CD4-positive, alpha-beta T cell (primary cell): ENCODE measurements at regions not wholly inside any gene's neighbourhood (a gene's known extent, or its start where the extent isn't known, plus 50 kb on each side); places are given as distances from the start of the nearest gene placed in this dataset.

ENCODE experiments used
- ATAC-seq: fragments of 200-7000 bp; cut with Tn5 transposase; one replicate; pipeline ENCODE4 v1.10.0; 2022; ENCODE audit warnings: mild to moderate bottlenecking; ENCODE audit not compliant: poor library complexity
- CTCF ChIA-PET: fragments of 350-600 bp; sonication (Branson Sonifier 250); formaldehyde crosslinking; loops from one replicate; lab custom pipeline; 2021; ENCODE audit warnings: antibody characterized with exemption, inconsistent platforms; lab: Charles Lee
- POLR2A ChIA-PET: fragments of 350-600 bp; sonication (Branson Sonifier 250); formaldehyde crosslinking; loops from one replicate; lab custom pipeline; 2021; ENCODE audit warnings: antibody characterized with exemption, inconsistent platforms; lab: Charles Lee
- DNase-seq, 14 experiments: peaks; one replicate each; pipeline ENCODE4 v3.0.0-alpha.2; 2013 to 2020; ENCODE audit warnings: mixed read lengths in 2 of 14
- H3K27ac ChIP-seq, 2 donors: one replicate each; pipeline versions ENCODE4 v1.5.1 to v1.7.0; 2013; ENCODE audit warnings: low read length in 2 of 2, low read depth in 1 of 2, mild to moderate bottlenecking in 1 of 2
- H3K27me3 ChIP-seq, 2 experiments: 1 replicate in 1 of 2; 2 replicates in 1 of 2; pipeline versions ENCODE4 v1.6.1 to v1.7.0; 2013; ENCODE audit warnings: low read length in 2 of 2, control low read depth in 1 of 2, mild to moderate bottlenecking in 1 of 2, moderate library complexity in 1 of 2; ENCODE audit not compliant: insufficient read depth in 2 of 2, control insufficient read depth in 1 of 2
- H3K36me3 ChIP-seq: one replicate; pipeline ENCODE4 v1.6.1; 2013; ENCODE audit warnings: low read length, control low read depth; ENCODE audit not compliant: insufficient read depth
- H3K4me1 ChIP-seq: one replicate; pipeline ENCODE4 v1.6.1; 2013; ENCODE audit warnings: low read length, control low read depth; ENCODE audit not compliant: insufficient read depth
- H3K4me3 ChIP-seq: one replicate; pipeline ENCODE4 v1.5.1; 2013; ENCODE audit warnings: mild to moderate bottlenecking, low read length, moderate library complexity
- H3K9me3 ChIP-seq, 2 experiments: 1 replicate in 1 of 2; 2 replicates in 1 of 2; pipeline versions ENCODE4 v1.6.1 to v1.7.0; 2013; ENCODE audit warnings: low read length in 2 of 2, mild to moderate bottlenecking in 2 of 2, control low read depth in 1 of 2, moderate library complexity in 1 of 2; ENCODE audit not compliant: control insufficient read depth in 1 of 2, insufficient read depth in 1 of 2
- H3K27ac Mint-ChIP-seq: one replicate; pipeline ENCODE4 v1.8.0; 2020; ENCODE audit warnings: mixed read lengths
- H3K27me3 Mint-ChIP-seq: one replicate; pipeline ENCODE4 v1.8.0; 2021; ENCODE audit warnings: mixed read lengths
- H3K36me3 Mint-ChIP-seq: one replicate; pipeline ENCODE4 v1.8.0; 2021; ENCODE audit warnings: low read depth, mixed read lengths
- H3K4me1 Mint-ChIP-seq: one replicate; pipeline ENCODE4 v1.8.0; 2021; ENCODE audit warnings: low read depth, mixed read lengths
- H3K4me3 Mint-ChIP-seq: one replicate; pipeline ENCODE4 v1.8.0; 2020; ENCODE audit warnings: mild to moderate bottlenecking, mixed read lengths
- H3K9me3 Mint-ChIP-seq: one replicate; pipeline ENCODE4 v1.8.0; 2020; ENCODE audit warnings: mixed read lengths
- CTCF ChIP-seq: fragments of 200-600 bp; IDR thresholded peaks from one replicate; pipeline ENCODE4 v1.8.0; 2022; ENCODE audit warnings: antibody characterized with exemption, mild to moderate bottlenecking
- intact Hi-C, 2 experiments: fragments of 100-400 bp; cut with DNase I in 1 of 2; cut with micrococcal nuclease in 1 of 2; formaldehyde crosslinking; loops; one replicate each; pipeline versions ENCODE4 v1.15.1 to v1.9.0; 2023 to 2025; cut with DNase I, micrococcal nuclease

GRCh38 chr3:5445676-5446201 lies 258.2 kb downstream of the EDEM1 start:
- Histone ChIP-seq H3K36me3 (no peaks in the 10 kb centered on the region), H3K27me3 (no peaks in the 10 kb centered on the region), H3K4me1 (no peaks in the 10 kb centered on the region), H3K9me3 (no peaks in the 10 kb centered on the region), H3K4me3 (no peak overlapping the region), H3K27ac (no peak overlapping the region)
- ATAC-seq (no peak), DNase-seq (no peak)
- ChIA-PET CTCF (no interaction called here), POLR2A (no interaction called here)
- intact Hi-C loops, result no loop called here
- peaks cover 13% of the 10 kb centered on the region for H3K27me3 Mint-ChIP-seq
- no peaks in the 10 kb centered on the region for H3K9me3 Mint-ChIP-seq
- no peak overlapping the region for H3K4me3 Mint-ChIP-seq
- no peaks in the 10 kb centered on the region for H3K36me3 Mint-ChIP-seq
- no peaks in the 10 kb centered on the region for H3K4me1 Mint-ChIP-seq
- no peak for TF ChIP-seq CTCF
- H3K27ac Mint-ChIP-seq, result no peak overlapping the region

GRCh38 chr3:5448246-5448645 lies 260.7 kb downstream of the EDEM1 start:
- ATAC-seq, result no peak
- H3K36me3 ChIP-seq, result no peaks in the 10 kb centered on the region
- DNase-seq, result no peak
- H3K27me3 Mint-ChIP-seq, result peaks cover 13% of the 10 kb centered on the region
- H3K9me3 ChIP-seq, result no peaks in the 10 kb centered on the region
- ChIA-PET CTCF (no interaction called here), POLR2A (no interaction called here)
- H3K9me3 Mint-ChIP-seq, result no peaks in the 10 kb centered on the region
- H3K27me3 ChIP-seq, result no peaks in the 10 kb centered on the region
- H3K4me1 Mint-ChIP-seq, result no peaks in the 10 kb centered on the region
- H3K4me3 ChIP-seq, result no peak overlapping the region
- H3K4me1 ChIP-seq, result no peaks in the 10 kb centered on the region
- no peak overlapping the region for H3K27ac ChIP-seq
- H3K36me3 Mint-ChIP-seq, result no peaks in the 10 kb centered on the region
- H3K4me3 Mint-ChIP-seq, result no peak overlapping the region
- H3K27ac Mint-ChIP-seq, result no peak overlapping the region
- intact Hi-C loops, result no loop called here
- no peak for TF ChIP-seq CTCF

- Mint-ChIP-seq H3K9me3 (no peaks in the 10 kb centered on the region), H3K27ac (no peak overlapping the region), H3K27me3 (peaks cover 13% of the 10 kb centered on the region), H3K4me1 (no peaks in the 10 kb centered on the region), H3K4me3 (no peak overlapping the region), H3K36me3 (no peaks in the 10 kb centered on the region)
- H3K4me1 ChIP-seq, result no peaks in the 10 kb centered on the region
- H3K4me3 ChIP-seq, result no peak overlapping the region
- H3K27ac ChIP-seq, result no peak overlapping the region
- no peaks in the 10 kb centered on the region for H3K27me3 ChIP-seq
- no peak for TF ChIP-seq CTCF
- ATAC-seq, result no peak
- POLR2A ChIA-PET, result no interaction called here
- H3K9me3 ChIP-seq, result no peaks in the 10 kb centered on the region
- intact Hi-C loops, result no loop called here
- H3K36me3 ChIP-seq, result no peaks in the 10 kb centered on the region
- no peak for DNase-seq
- CTCF ChIA-PET, result no interaction called here
These were observed 261.3 kb downstream of the EDEM1 start for GRCh38 chr3:5448816-5449215.
